ENCODE measurements at regions not wholly inside any gene's neighbourhood (a gene's known extent, or its start where the extent isn't known, plus 50 kb on each side); places are given as distances from the start of the nearest gene placed in this dataset.

DNA sequence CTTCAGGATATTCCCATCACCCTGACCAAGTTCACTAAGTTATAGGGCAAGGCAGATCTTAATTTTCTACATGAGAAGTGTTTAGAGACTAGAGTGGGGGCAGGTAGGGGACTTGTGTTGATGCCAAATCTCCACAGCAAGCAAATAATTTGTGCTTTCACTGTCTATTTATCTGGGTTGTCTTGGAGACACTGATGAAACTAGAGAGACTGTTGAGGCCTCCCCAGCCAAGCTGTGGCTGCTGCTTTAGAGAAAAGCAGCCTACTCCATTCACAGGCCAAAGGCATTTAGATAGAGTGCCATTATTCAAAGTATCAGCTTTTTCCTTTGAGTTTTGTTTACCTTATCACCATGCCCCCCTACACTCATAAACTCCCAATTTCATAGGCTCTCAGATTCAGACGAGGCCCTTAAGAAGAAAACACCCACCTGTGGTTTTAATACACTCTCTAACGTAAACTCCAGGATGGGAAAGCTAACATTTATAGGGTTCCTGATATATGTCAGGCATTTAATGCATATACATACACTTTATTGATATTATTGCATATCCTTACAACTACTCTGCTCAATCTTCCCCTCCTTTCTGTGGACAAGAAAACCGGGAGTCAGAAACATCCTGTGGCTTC, 130.4 kb upstream of the FOXB1 start (continued):
- TF ChIP-seq PRDM2 (tag by site-specific recombination; IDR thresholded peaks at IDR 0.05; ENCODE audit: borderline replicate concordance) (no peak), ZNF660 (tag by site-specific recombination; IDR thresholded peaks at IDR 0.05) (no peak), ZNF114 (tag by site-specific recombination; IDR thresholded peaks at IDR 0.05) (no peak), ZNF174 (tag by site-specific recombination; IDR thresholded peaks at IDR 0.05) (no peak), SCRT2 (tag by site-specific recombination; IDR thresholded peaks at IDR 0.05) (peak; percentile 42; the same call in 1 of the 2 replicates), ELK4 (IDR thresholded peaks at IDR 0.05; ENCODE audit: borderline replicate concordance, low read depth, low read length) (no peak)

- Histone ChIP-seq H3K36me3 (ENCODE audit: control insufficient read depth in 2 of 2, insufficient read depth in 1 of 2, low read length in 2 of 2) (no peaks in the 10 kb centered on the region), H3K4me1 (ENCODE audit: control insufficient read depth, insufficient read depth, low read length) (no peaks in the 10 kb centered on the region), H3K4me3 (ENCODE audit: low read depth, low read length) (no peak overlapping the region), H3K9me3 (ENCODE audit: control insufficient read depth, insufficient read depth, low read depth, low read length) (no peaks in the 10 kb centered on the region), H3K27ac (ENCODE audit: extremely low read depth, low read depth, low read length) (no peak overlapping the region)
- CTCF ChIA-PET, result interaction anchor here (0.6 to 1.1 kb wide), 3 partner anchors 10 to 51 kb away, joined by 3 to 4 read pairs (median 4); no protein-coding TSS in a partner anchor
- TF ChIP-seq ZBTB49 (tag by site-specific recombination; IDR thresholded peaks at IDR 0.05; ENCODE audit: low read depth) (no peak), ZNF610 (tag by site-specific recombination; IDR thresholded peaks at IDR 0.05; ENCODE audit: borderline replicate concordance) (no peak), ZNF416 (tag by site-specific recombination; IDR thresholded peaks at IDR 0.05) (no peak), ZFP69B (tag by site-specific recombination; IDR thresholded peaks at IDR 0.05) (no peak), ZNF266 (tag by site-specific recombination; IDR thresholded peaks at IDR 0.05; ENCODE audit: low read depth) (no peak), HOXD13 (CRISPR knock-in tag; IDR thresholded peaks at IDR 0.05; ENCODE audit: borderline replicate concordance) (no peak), ZNF175 (tag by site-specific recombination; IDR thresholded peaks at IDR 0.05) (no peak), ZNF155 (tag by site-specific recombination; IDR thresholded peaks at IDR 0.05) (no peak), ZNF548 (tag by site-specific recombination; IDR thresholded peaks at IDR 0.05) (no peak), PATZ1 (tag by site-specific recombination; IDR thresholded peaks at IDR 0.05) (no peak), ZNF18 (tag by site-specific recombination; IDR thresholded peaks at IDR 0.05) (no peak), ZBTB17 (tag by site-specific recombination; IDR thresholded peaks at IDR 0.05) (no peak), ZNF423 (tag by site-specific recombination; IDR thresholded peaks at IDR 0.05) (no peak), ZNF704 (tag by site-specific recombination; IDR thresholded peaks at IDR 0.05) (no peak), PRDM1 (tag by site-specific recombination; IDR thresholded peaks at IDR 0.05) (no peak)
- POLR2A ChIA-PET, result interaction anchor here (0.6 kb wide), 1 partner anchor 18 kb away, joined by 6 read pairs; no protein-coding TSS in a partner anchor
Measured at GRCh38 chr15:59867086-59867855, 136.8 kb upstream of the FOXB1 start.
